ENCODE measurements at regions not wholly inside any gene's neighbourhood (a gene's known extent, or its start where the extent isn't known, plus 50 kb on each side); places are given as distances from the start of the nearest gene placed in this dataset.

- no peak for TF ChIP-seq POLR2A (IDR thresholded peaks at IDR 0.05)
- no peak for TF ChIP-seq CTCF (IDR thresholded peaks at IDR 0.05 in 4 of 5, conservative IDR thresholded peaks at IDR 0.05 in 1 of 5)
These were observed 307.1 kb upstream of the RGS6 start for GRCh38 chr14:71625175-71625574.

All from gastrocnemius medialis (tissue), 4 donors.